ENCODE measurements at regions not wholly inside any gene's neighbourhood (a gene's known extent, or its start where the extent isn't known, plus 50 kb on each side); places are given as distances from the start of the nearest gene placed in this dataset.

- TF ChIP-seq CTCF (IDR thresholded peaks at IDR 0.05; ENCODE audit: borderline replicate concordance, extremely low read depth, low read length, poor library complexity, severe bottlenecking) (no peak), EZH2 (IDR thresholded peaks at IDR 0.05; ENCODE audit: borderline replicate concordance, low read depth, low read length, severe bottlenecking) (no peak)
Measured at GRCh38 chr11:42502151-42502550, 809.6 kb upstream of the API5 start.

Measured in DND-41 (cell line).